IPS-18a (cell line): ENCODE measurements at regions not wholly inside any gene's neighbourhood (a gene's known extent, or its start where the extent isn't known, plus 50 kb on each side); places are given as distances from the start of the nearest gene placed in this dataset.

Experiments
- H3K27ac ChIP-seq: one replicate; pipeline ENCODE4 v1.5.1; 2013; ENCODE audit warnings: low read length
- H3K27me3 ChIP-seq: one replicate; pipeline ENCODE4 v1.6.1; 2013; ENCODE audit warnings: mild to moderate bottlenecking, low read length; ENCODE audit not compliant: control insufficient read depth, insufficient read depth
- H3K36me3 ChIP-seq: one replicate; pipeline ENCODE4 v1.6.1; 2013; ENCODE audit warnings: low read depth, low read length; ENCODE audit not compliant: control insufficient read depth
- H3K4me1 ChIP-seq: one replicate; pipeline ENCODE4 v1.6.1; 2013; ENCODE audit warnings: low read depth, low read length; ENCODE audit not compliant: control insufficient read depth
- H3K4me3 ChIP-seq: one replicate; pipeline ENCODE4 v1.5.1; 2013; ENCODE audit warnings: low read length
- H3K9ac ChIP-seq: one replicate; pipeline ENCODE4 v1.6.1; 2013; ENCODE audit warnings: mild to moderate bottlenecking, low read length, moderate library complexity
- H3K9me3 ChIP-seq: one replicate; pipeline ENCODE4 v1.6.1; 2013; ENCODE audit warnings: low read depth, low read length; ENCODE audit not compliant: control insufficient read depth

DNA sequence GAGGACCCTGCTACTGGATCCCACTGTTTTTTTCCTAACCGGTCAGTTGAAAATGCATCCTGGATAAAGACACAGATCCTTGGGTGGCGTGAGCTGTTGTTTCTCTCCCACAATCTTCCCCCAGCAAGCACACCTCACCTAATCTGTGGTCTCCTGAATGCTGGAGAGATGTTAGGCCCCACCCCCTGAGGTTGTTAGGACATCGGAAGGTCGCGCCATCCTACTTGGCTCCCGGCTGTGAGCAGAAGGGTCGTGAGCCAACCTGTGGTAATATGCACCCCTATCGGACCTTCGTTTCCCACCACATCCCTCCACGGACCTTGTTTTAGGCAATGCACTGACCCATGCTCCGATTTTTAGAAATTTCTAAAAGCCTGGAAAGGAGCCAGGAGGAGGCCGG is 89.9 kb upstream of the IPO9 start:
- H3K27me3 ChIP-seq = no peaks in the 10 kb centered on the region
- H3K27ac ChIP-seq = no peak overlapping the region
- no peaks in the 10 kb centered on the region for H3K36me3 ChIP-seq
- peaks cover 52% of the 10 kb centered on the region for H3K4me1 ChIP-seq
- peak overlapping the region; percentile 84 for H3K4me3 ChIP-seq
- no peaks in the 10 kb centered on the region for H3K9me3 ChIP-seq
- peak overlapping the region; percentile 70 for H3K9ac ChIP-seq

GRCh38 chr1:201739492-201740085 is 89.4 kb upstream of the IPO9 start:
- no peaks in the 10 kb centered on the region for H3K27me3 ChIP-seq
- H3K36me3 ChIP-seq = no peaks in the 10 kb centered on the region
- no peaks in the 10 kb centered on the region for H3K9me3 ChIP-seq
- peaks cover 52% of the 10 kb centered on the region for H3K4me1 ChIP-seq
- peak overlapping the region; percentile 70 for H3K9ac ChIP-seq
- peak overlapping the region; percentile 84 for H3K4me3 ChIP-seq
- H3K27ac ChIP-seq = no peak overlapping the region

GRCh38 chr1:201740086-201740541 is 88.8 kb upstream of the IPO9 start:
- Histone ChIP-seq H3K9ac (peak overlapping the region; percentile 70), H3K4me3 (peak overlapping the region; percentile 84), H3K36me3 (peaks cover 5% of the 10 kb centered on the region), H3K9me3 (no peaks in the 10 kb centered on the region), H3K4me1 (peaks cover 52% of the 10 kb centered on the region), H3K27me3 (no peaks in the 10 kb centered on the region), H3K27ac (no peak overlapping the region)

- peak overlapping the region; percentile 84 for H3K4me3 ChIP-seq
- H3K27me3 ChIP-seq = no peaks in the 10 kb centered on the region
- H3K9me3 ChIP-seq = no peaks in the 10 kb centered on the region
- H3K36me3 ChIP-seq = peaks cover 7% of the 10 kb centered on the region
- H3K9ac ChIP-seq = peak overlapping the region; percentile 70
- H3K27ac ChIP-seq = no peak overlapping the region
- H3K4me1 ChIP-seq = peaks cover 52% of the 10 kb centered on the region
Observed at GRCh38 chr1:201740670-201741111, 88.3 kb upstream of the IPO9 start.

DNA sequence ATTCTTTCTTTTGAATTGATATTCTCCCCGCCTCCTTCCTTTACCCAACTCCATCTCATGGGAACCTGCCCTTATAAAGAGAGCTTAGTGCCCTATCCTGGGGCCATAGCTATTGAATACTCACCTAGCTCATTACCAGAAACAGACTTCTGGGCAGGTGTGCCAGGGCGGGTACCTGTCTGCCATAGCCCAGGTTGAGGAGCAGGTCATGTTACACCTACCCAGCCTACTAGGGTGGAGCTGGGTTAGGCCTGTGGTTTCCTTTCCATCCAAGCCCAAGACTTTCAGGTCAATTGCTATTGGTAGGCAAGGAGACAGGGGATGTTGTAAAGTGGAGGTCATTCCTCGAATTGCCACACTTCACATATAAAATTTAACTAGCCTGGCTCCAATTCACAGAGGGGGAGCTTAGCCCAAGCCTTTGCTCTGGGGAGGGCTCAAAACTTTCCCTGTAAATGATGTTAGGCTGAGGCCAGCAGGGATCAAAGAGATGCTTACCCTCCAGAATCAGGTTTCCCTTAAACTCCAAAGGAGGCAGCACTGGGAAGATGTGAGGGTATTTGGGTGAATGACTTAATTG is 87.1 kb upstream of the IPO9 start:
- Histone ChIP-seq H3K27me3 (no peaks in the 10 kb centered on the region), H3K27ac (no peak overlapping the region), H3K4me3 (no peak overlapping the region), H3K4me1 (peaks cover 41% of the 10 kb centered on the region), H3K9me3 (no peaks in the 10 kb centered on the region), H3K36me3 (peaks cover 7% of the 10 kb centered on the region), H3K9ac (no peak overlapping the region)

DNA sequence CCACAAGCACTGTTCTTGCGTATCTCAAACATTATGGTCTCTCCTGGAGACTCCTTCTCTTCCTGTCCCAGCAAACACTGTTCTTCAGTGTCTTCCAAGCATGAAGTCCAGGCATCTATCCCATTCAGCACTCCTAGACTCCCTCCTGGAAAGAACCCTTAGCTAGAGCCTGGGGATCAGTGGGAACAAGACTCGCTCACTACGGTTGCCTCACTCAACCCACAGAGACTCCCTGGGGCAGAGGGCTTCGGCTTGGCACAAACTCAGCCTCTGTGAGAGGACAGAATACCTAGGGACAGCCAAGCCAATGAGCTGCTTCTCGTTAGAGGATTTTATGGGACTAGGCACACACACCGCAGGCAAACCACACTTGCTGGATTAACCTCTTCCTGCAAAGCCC is 86.5 kb upstream of the IPO9 start:
- H3K4me3 ChIP-seq = no peak overlapping the region
- H3K27me3 ChIP-seq = no peaks in the 10 kb centered on the region
- H3K4me1 ChIP-seq = peaks cover 36% of the 10 kb centered on the region
- no peaks in the 10 kb centered on the region for H3K9me3 ChIP-seq
- no peak overlapping the region for H3K27ac ChIP-seq
- peaks cover 7% of the 10 kb centered on the region for H3K36me3 ChIP-seq
- H3K9ac ChIP-seq = no peak overlapping the region

- H3K9ac ChIP-seq = no peak overlapping the region
- peaks cover 7% of the 10 kb centered on the region for H3K36me3 ChIP-seq
- no peak overlapping the region for H3K27ac ChIP-seq
- H3K4me3 ChIP-seq = no peak overlapping the region
- H3K9me3 ChIP-seq = no peaks in the 10 kb centered on the region
- H3K27me3 ChIP-seq = no peaks in the 10 kb centered on the region
- peaks cover 36% of the 10 kb centered on the region for H3K4me1 ChIP-seq
Observed at GRCh38 chr1:201742955-201743805, 85.8 kb upstream of the IPO9 start.

GRCh38 chr1:201745023-201745422 is 83.9 kb upstream of the IPO9 start:
- no peak overlapping the region for H3K4me3 ChIP-seq
- H3K36me3 ChIP-seq = peaks cover 7% of the 10 kb centered on the region
- H3K4me1 ChIP-seq = peaks cover 35% of the 10 kb centered on the region
- no peaks in the 10 kb centered on the region for H3K9me3 ChIP-seq
- no peaks in the 10 kb centered on the region for H3K27me3 ChIP-seq
- H3K27ac ChIP-seq = no peak overlapping the region
- H3K9ac ChIP-seq = no peak overlapping the region

- Histone ChIP-seq H3K9ac (no peak overlapping the region), H3K4me1 (peaks cover 44% of the 10 kb centered on the region), H3K27ac (no peak overlapping the region), H3K27me3 (no peaks in the 10 kb centered on the region), H3K36me3 (peaks cover 7% of the 10 kb centered on the region), H3K4me3 (no peak overlapping the region), H3K9me3 (no peaks in the 10 kb centered on the region)
Observed at GRCh38 chr1:201746156-201746555, 82.8 kb upstream of the IPO9 start.

GRCh38 chr1:201747261-201747660 is 81.7 kb upstream of the IPO9 start:
- no peaks in the 10 kb centered on the region for H3K27me3 ChIP-seq
- H3K9ac ChIP-seq = no peak overlapping the region
- no peaks in the 10 kb centered on the region for H3K9me3 ChIP-seq
- H3K4me3 ChIP-seq = no peak overlapping the region
- peaks cover 45% of the 10 kb centered on the region for H3K4me1 ChIP-seq
- no peak overlapping the region for H3K27ac ChIP-seq
- peaks cover 7% of the 10 kb centered on the region for H3K36me3 ChIP-seq

GRCh38 chr1:201748335-201748734 is 80.6 kb upstream of the IPO9 start:
- Histone ChIP-seq H3K9me3 (no peaks in the 10 kb centered on the region), H3K4me1 (peaks cover 51% of the 10 kb centered on the region), H3K27ac (no peak overlapping the region), H3K27me3 (no peaks in the 10 kb centered on the region), H3K36me3 (peaks cover 7% of the 10 kb centered on the region), H3K4me3 (no peak overlapping the region), H3K9ac (no peak overlapping the region)
